ENCODE measurements at regions not wholly inside any gene's neighbourhood (a gene's known extent, or its start where the extent isn't known, plus 50 kb on each side); places are given as distances from the start of the nearest gene placed in this dataset.

DNA sequence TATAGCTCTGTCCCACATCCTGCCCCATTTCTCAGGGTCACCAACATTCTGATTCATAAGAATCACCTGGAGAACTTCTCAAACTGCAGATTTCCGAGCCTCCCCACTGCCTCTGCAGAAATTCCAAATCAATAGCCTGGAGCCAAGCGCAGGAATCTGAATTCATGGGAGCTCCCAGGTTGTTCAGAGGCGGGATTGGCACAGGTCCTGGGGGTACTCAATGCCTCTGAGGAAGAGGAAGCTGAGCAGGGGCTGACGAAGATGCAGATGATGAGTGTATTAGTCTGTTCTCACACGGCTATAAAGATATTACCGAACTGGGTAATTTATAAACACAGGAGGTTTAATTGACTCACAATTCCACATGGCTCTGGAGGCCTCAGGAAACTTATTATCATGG is 455.5 kb downstream of the MATN1 start:
- no peak for FAIRE-seq

DNA sequence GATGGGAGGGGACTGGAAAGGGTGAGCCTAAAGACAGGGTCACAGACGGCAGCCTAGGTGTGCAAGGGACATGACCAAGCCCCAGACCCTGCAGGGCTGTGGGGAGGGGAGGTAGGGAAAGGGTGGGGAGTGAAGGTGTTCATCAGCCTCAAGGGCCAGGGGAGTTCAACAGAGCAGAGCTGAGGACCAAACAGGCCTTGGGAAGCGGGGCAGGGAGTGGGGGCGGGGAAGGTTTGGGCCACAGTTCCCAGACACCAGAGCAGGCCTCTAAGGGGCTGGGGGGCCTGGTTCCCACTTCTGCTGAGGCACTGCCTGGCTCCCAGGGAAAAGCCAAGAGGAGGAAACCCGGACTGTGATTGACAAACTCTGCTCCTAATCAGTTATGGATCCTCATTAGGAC is 456.3 kb downstream of the MATN1 start:
- no peak for FAIRE-seq
- DNase-seq (ENCODE audit: insufficient read length, low spot score): no peak

More for the DNA sequence above, 455.5 kb downstream of the MATN1 start:
- DNase-seq (ENCODE audit: insufficient read length, low spot score): no peak

DNA sequence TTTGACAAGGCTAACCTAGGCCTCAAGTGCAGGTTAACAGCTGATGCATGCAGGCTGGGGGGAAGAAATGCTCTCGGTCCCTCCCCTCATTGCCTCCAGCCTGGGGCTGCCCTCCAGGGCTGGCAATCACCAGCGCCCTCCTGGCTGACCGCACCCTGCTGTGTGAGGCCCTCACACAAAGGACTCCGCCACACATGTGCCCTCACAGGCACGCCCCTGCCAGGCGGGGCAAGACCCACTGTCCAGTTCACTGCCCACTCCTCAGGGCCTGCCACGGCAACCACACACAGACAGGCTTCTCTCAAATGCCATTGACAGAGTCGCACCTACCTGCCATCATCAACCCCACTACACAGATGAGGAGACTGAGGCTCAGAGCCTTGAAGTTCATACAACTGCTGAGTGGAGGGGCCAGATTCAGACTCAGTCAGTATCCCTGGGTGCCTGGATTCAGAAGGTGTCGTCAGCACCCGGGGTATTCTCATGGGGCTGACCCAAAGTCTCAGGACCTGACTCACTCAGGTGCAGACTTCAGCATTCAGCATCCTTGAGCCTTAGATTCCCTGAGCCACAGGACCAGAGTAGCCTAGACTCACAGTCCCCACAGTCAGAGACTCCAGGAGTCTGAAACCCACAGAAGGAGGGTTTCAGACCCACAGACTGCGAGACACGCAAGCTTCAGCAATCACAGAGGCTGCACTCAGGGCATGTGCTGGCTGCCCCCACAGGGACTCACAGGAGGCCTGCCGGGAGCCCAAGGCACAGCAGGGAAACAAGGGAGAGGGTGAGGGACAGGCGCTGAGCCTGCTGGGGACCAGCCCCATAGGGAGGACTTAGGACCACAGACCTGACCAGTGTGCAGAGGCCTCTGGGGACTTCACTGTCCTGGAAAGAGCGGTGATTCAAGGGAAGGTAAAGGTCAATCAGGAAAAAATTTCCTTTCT is 458.0 kb downstream of the MATN1 start:
- DNase-seq (ENCODE audit: insufficient read length, low spot score) (no peak), FAIRE-seq (no peak)

DNA sequence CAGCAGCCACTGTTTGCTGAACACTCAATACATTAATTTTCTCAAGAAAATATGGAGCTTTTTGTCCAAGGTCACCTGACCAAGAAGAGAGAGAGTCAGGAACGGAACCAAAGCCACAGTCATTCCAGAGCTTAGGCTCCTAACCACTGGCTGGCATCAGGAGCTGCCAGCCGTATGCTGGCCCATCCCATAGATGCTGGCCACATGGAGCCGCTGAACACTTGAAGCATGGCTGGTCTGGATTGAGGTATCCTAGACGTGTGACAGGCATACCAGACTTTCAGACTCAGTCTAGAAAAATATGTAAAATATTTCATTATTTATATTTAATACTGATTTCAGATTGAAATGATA is 458.7 kb downstream of the MATN1 start:
- no peak for FAIRE-seq
- DNase-seq (ENCODE audit: insufficient read length, low spot score): no peak

DNA sequence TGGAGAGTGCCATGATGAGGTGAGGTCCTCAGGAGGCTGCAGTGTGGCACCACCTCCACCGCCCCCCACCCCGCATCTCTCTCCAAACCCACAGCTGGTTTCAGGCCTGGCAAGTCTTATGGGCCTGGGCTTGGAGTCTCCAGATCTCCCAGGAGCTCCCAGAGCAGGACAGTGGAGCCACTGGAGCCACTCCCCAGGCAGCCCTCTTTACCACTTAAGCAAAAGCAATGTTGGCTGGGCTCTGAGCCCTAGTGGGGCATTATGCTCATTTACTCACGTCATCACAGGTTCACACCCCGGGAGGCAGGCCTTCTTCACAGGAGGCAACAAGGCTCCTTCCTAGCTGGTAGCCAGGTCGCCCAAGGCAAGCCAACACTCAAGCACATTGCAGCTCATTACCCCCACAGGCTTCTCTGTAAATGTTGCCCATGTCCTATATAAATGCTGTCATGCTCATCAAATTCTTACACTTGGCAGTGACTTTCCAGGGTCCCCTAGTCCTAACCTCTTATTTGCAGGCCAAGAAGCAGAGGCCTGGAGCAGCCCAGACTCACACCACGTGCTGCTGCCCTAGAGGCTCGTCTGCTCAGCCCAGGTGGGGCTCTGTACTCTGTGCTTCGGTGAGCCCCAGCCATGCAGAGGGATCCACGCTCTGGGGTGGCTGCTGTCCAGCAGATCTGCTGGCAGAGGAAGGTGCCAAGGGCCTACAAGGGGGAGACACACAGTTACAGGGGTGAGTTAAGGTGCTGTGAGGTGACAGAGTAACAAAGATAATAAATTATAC is 459.3 kb downstream of the MATN1 start:
- DNase-seq (ENCODE audit: insufficient read length, low spot score) (no peak), FAIRE-seq (no peak)

GRCh38 chr1:30263405-30263804 is 460.0 kb downstream of the MATN1 start:
- FAIRE-seq: no peak

DNA sequence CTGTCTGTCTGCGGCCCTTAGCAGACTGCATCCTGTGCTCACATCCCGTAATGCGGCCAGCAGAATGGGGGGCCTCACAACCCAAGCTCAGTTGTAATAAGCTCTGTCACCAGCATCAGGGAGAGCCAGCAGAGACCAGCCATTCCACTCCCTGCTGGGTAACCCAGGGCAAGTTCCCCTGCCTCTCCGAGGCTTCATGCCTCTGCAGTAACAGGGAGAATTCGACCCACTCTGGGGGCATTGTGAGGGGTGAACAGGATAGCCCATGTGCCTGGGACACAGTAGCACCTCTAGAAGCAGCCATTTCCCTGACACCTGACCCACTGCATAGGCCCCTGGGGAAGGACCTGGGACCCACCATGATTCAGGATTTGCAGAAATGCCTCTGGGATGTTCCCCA is 461.2 kb downstream of the MATN1 start:
- FAIRE-seq (no peak), DNase-seq (ENCODE audit: insufficient read length, low spot score) (no peak)

More at GRCh38 chr1:30263405-30263804, 460.0 kb downstream of the MATN1 start:
- DNase-seq (ENCODE audit: insufficient read length, low spot score): no peak

DNA sequence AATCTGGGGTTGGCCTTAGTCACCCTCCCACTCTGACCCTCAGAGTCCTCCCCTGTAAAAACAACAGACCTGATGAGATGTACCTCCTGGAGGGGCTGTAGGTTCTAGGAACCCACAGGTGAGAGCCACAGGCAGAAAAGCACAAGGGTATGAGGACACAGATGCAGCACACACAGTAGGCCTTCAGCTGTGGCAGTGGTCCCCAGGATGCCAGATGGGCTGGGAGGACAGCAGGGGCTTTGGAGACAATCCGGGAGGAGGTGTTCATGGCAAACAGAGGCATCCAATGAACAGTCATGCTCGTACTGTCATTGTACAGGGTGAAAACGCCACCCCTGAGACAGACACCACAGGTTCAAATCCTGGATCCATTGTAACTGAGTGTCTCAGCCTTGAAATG is 463.1 kb downstream of the MATN1 start:
- no peak for DNase-seq (ENCODE audit: insufficient read length, low spot score)
- no peak for FAIRE-seq

GRCh38 chr1:30259631-30260030 is 463.8 kb downstream of the MATN1 start:
- FAIRE-seq (no peak), DNase-seq (ENCODE audit: insufficient read length, low spot score) (no peak)

- no peak for FAIRE-seq
- no peak for DNase-seq (ENCODE audit: insufficient read length, low spot score)
Measured at GRCh38 chr1:30258876-30259275, 464.5 kb downstream of the MATN1 start.

DNA sequence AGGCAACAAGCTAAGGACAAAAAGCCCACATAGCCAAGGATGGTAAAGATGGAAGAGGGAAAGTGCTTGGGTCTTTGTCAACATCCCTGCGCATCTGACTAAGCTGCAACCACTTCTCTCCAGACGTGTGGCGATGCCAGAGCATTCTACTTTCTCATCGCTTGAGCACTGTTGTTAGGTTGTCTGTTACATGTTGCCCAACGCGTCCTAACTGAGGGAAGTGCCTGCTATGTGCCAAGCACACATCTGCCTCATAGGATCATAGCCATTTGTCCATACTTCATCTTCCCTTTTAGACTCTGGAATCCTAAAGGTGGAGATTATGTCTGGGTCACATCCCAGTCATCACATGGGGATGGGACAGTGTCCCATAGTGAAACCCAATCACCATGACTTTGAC is 464.9 kb downstream of the MATN1 start:
- FAIRE-seq (no peak), DNase-seq (ENCODE audit: insufficient read length, low spot score) (no peak)

- FAIRE-seq (no peak), DNase-seq (ENCODE audit: insufficient read length, low spot score) (no peak)
Measured at GRCh38 chr1:30257742-30258380, 465.5 kb downstream of the MATN1 start.

DNA sequence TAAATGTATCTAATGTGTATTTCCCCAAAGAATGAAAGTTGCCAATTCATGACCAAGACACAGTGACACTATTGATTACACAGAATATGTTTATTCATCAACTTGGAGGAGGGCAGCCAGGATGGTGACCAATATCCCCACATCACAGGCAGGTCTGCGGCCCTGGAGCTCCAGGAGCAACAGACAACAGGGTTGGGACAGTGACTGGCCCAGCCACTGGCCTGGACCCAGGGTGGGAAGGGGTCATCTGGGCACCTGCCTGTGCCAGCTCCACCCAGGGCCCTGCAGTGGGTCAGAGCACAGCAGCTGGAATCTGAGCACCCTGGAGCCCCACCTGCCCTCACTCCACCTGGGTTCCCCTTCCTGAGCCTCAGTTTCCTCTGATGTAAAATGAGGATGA is 466.1 kb downstream of the MATN1 start:
- FAIRE-seq: no peak
- DNase-seq (ENCODE audit: insufficient read length, low spot score): no peak

DNA sequence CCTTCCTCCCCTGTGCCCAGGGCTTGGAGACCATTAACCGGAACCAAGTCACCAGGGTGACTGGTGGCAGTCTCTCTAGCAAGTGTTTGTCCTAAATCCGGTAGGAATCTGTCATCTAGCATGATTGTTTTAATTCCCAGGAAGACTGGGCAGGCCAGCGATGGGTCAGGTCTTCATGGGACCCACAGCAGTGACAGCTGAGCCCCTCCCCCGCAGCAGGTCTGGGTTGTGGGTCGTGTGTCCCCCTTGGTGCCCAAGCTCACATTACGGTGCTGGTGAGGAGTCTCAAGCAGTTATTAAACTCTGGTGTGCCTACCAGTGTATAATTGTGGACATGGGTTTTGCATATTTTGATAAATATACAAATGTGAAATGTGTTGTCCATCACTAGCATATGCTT is 466.5 kb downstream of the MATN1 start:
- no peak for DNase-seq (ENCODE audit: insufficient read length, low spot score)
- no peak for FAIRE-seq

- FAIRE-seq (no peak), DNase-seq (ENCODE audit: insufficient read length, low spot score) (no peak)
Measured at GRCh38 chr1:30255111-30255724, 468.2 kb downstream of the MATN1 start.

- FAIRE-seq: no peak
- peak; percentile 8 for DNase-seq (ENCODE audit: insufficient read length, low spot score)
Measured at GRCh38 chr1:30253807-30254440, 469.5 kb downstream of the MATN1 start.

GRCh38 chr1:30253361-30253760 is 470.0 kb downstream of the MATN1 start:
- FAIRE-seq (no peak), DNase-seq (ENCODE audit: insufficient read length, low spot score) (no peak)

DNA sequence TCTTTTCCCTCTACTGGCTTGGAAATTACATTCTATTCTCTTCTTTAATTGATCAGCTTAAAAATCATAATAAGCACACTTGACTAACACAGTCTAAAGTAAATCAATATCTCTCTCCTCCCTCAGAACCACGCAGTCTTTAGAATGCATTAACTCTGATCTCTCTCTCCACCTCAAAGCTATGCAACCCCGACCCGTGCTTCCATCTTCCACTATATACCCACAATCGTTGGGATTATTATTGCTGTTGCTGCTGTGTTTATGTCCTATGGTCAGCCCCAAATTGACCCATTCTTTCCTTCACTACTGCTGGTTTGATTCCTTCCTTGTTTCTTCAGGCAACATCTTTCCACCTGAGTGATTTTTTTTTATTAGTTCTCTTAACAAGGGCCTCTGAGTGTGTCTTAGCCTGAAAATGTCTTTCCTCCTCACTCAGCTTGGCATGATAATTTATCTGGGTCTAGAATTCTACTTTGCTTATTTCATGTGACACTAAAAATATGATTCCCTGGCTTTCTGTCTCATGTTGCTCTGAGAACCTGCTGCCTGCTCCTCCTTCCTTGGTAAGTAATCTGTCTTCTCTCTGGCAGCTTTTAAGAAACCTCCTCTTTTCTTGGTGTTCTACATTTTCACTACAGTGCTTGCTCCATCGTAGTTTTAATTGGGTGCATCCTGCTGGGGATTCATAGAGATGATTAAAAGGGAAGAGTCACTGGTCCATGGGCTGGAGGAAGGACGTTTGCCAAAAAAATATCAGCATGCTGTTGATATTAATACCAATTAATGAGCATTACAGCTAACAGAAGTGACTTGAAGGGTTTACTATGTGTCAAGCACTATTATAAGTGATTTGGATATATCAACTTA is 472.2 kb downstream of the MATN1 start:
- FAIRE-seq: no peak
- no peak for DNase-seq (ENCODE audit: insufficient read length, low spot score)

- FAIRE-seq (no peak), DNase-seq (ENCODE audit: insufficient read length, low spot score) (no peak)
Measured at GRCh38 chr1:30250338-30250983, 472.9 kb downstream of the MATN1 start.
